ENCODE measurements at regions not wholly inside any gene's neighbourhood (a gene's known extent, or its start where the extent isn't known, plus 50 kb on each side); places are given as distances from the start of the nearest gene placed in this dataset.
A peak's percentile ranks its signal among the peaks of the same experiment; 100 is the strongest.

DNA sequence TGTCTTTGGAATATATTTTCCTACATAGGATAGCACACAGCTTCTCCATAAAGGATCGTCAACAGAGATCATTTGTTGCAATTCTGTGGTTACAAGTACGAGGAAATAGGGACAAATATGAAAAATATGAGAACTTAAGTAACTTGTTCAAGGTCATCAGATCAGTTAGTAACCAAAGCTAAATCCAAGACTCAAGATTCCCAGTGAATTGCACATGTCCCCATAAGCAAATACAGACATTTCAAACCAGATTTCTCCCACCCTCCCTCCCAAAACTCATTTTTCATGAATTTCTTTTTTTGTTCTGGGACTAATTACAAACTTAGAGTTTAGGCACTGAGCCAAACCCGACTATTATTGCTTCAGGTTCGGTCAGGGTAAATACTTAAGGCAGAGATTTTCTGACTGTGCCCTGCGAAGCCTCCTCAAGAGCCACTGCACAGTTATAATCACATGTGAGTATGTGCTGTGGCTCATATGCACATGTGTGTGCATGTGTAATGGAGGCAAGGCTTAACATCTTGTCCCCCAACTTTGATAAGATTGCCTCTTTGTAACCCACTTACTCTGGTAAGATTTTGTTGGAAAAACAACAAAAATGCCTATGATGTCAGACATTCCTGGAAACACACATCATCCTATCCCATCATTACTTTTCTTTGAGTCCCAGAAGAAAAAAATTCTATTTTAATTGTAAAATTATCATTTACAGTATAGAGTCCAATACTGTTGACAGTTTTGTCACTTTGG lies 216.2 kb downstream of the CD83 start:
- Histone ChIP-seq H3K4me3 (replicated peaks in 1 of 4; ENCODE audit: control extremely low read depth in 1 of 4, insufficient read depth in 1 of 4, low read depth in 3 of 4, low read length in 4 of 4) (no peak overlapping the region), H3K9me3 (ENCODE audit: control insufficient read depth, insufficient read depth, low read depth, low read length) (no peaks in the 10 kb centered on the region), H3K4me2 (ENCODE audit: extremely low read depth, insufficient read depth, low read length) (peak overlapping the region; percentile 48), H3K27ac (ENCODE audit: insufficient read depth, low read length) (no peak overlapping the region), H3K9ac (ENCODE audit: insufficient read depth, low read length) (no peak overlapping the region), H2AFZ (ENCODE audit: low read length) (no peak overlapping the region), H4K20me1 (ENCODE audit: control insufficient read depth, extremely low read depth, insufficient read depth, low read length) (no peaks in the 10 kb centered on the region), H3K4me1 (ENCODE audit: control insufficient read depth, extremely low read depth, insufficient read depth, low read length) (peaks cover 3% of the 10 kb centered on the region), H3K79me2 (ENCODE audit: control insufficient read depth, insufficient read depth, low read length) (no peaks in the 10 kb centered on the region), H3K27me3 (ENCODE audit: control insufficient read depth, insufficient read depth, low read length) (no peaks in the 10 kb centered on the region), H3K36me3 (ENCODE audit: control insufficient read depth, insufficient read depth, low read length) (no peaks in the 10 kb centered on the region)
- peak; percentile 65 to 77 for DNase-seq (ENCODE audit: low read depth in 2 of 2)
- TF ChIP-seq EZH2 (IDR thresholded peaks at IDR 0.05; ENCODE audit: low read length, missing control alignments), result no peak
- TF ChIP-seq, protein P1, sequence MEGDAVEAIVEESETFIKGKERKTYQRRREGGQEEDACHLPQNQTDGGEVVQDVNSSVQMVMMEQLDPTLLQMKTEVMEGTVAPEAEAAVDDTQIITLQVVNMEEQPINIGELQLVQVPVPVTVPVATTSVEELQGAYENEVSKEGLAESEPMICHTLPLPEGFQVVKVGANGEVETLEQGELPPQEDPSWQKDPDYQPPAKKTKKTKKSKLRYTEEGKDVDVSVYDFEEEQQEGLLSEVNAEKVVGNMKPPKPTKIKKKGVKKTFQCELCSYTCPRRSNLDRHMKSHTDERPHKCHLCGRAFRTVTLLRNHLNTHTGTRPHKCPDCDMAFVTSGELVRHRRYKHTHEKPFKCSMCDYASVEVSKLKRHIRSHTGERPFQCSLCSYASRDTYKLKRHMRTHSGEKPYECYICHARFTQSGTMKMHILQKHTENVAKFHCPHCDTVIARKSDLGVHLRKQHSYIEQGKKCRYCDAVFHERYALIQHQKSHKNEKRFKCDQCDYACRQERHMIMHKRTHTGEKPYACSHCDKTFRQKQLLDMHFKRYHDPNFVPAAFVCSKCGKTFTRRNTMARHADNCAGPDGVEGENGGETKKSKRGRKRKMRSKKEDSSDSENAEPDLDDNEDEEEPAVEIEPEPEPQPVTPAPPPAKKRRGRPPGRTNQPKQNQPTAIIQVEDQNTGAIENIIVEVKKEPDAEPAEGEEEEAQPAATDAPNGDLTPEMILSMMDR (conservative IDR thresholded peaks at IDR 0.05 in 1 of 2, IDR thresholded peaks at IDR 0.05 in 1 of 2; ENCODE audit: low read depth in 1 of 2, low read length in 2 of 2), result no peak

DNA sequence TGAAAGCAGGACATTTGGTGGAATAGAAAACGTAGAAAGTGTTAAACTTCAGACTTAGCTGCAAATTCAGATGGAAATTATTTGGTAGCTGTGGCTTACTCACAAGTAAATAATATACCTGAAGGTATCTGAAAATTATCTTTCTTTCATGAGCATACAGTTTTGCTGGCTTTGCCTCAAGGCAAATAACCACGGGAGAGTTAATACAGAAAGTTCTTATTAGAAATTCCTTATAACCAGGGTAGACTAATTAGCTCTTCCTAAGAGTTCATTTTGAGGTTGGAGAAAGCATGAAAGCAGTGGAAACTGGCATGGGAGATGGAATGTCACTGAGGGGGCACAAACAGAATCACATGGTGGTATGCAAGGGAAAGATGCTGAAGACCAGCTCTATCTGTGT lies 217.5 kb downstream of the CD83 start:
- no peak overlapping the region for H3K27ac ChIP-seq (ENCODE audit: insufficient read depth, low read length)
- H3K9me3 ChIP-seq (ENCODE audit: control insufficient read depth, insufficient read depth, low read depth, low read length), result no peaks in the 10 kb centered on the region
- H4K20me1 ChIP-seq (ENCODE audit: control insufficient read depth, extremely low read depth, insufficient read depth, low read length), result no peaks in the 10 kb centered on the region
- TF ChIP-seq, protein P1 (conservative IDR thresholded peaks at IDR 0.05 in 1 of 2, IDR thresholded peaks at IDR 0.05 in 1 of 2; ENCODE audit: low read depth in 1 of 2, low read length in 2 of 2), result no peak
- TF ChIP-seq EZH2 (IDR thresholded peaks at IDR 0.05; ENCODE audit: low read length, missing control alignments), result no peak
- no peaks in the 10 kb centered on the region for H3K36me3 ChIP-seq (ENCODE audit: control insufficient read depth, insufficient read depth, low read length)
- no peaks in the 10 kb centered on the region for H3K27me3 ChIP-seq (ENCODE audit: control insufficient read depth, insufficient read depth, low read length)
- no peak overlapping the region for H3K9ac ChIP-seq (ENCODE audit: insufficient read depth, low read length)
- no peaks in the 10 kb centered on the region for H3K79me2 ChIP-seq (ENCODE audit: control insufficient read depth, insufficient read depth, low read length)
- H3K4me3 ChIP-seq (replicated peaks in 1 of 4; ENCODE audit: control extremely low read depth in 1 of 4, insufficient read depth in 1 of 4, low read depth in 3 of 4, low read length in 4 of 4), result no peak overlapping the region
- H3K4me1 ChIP-seq (ENCODE audit: control insufficient read depth, extremely low read depth, insufficient read depth, low read length), result peaks cover 3% of the 10 kb centered on the region
- no peak overlapping the region for H3K4me2 ChIP-seq (ENCODE audit: extremely low read depth, insufficient read depth, low read length)
- H2AFZ ChIP-seq (ENCODE audit: low read length), result no peak overlapping the region
- no peak for DNase-seq (ENCODE audit: low read depth in 2 of 2)

DNA sequence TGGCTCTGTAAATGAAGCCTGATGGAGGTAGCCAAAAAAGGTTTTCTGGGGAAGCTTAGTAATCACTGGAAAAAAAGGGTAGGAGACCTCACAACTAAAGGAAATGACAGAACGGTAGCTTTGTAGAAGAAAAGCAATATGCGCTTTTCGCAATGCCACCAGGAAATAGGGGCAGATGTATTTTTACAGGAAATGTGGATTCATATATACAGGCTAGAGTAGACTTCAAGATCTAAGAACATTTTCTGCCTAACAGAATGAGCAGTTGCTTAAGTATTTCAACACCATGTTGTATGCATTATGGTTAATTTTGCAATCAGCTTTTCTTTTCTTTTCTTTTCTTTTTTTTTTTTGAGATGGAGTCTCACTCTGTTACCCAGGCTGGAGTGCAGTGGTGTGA lies 219.6 kb downstream of the CD83 start:
- Histone ChIP-seq H3K27me3 (ENCODE audit: control insufficient read depth, insufficient read depth, low read length) (no peaks in the 10 kb centered on the region), H4K20me1 (ENCODE audit: control insufficient read depth, extremely low read depth, insufficient read depth, low read length) (no peaks in the 10 kb centered on the region), H3K4me1 (ENCODE audit: control insufficient read depth, extremely low read depth, insufficient read depth, low read length) (peaks cover 3% of the 10 kb centered on the region), H2AFZ (ENCODE audit: low read length) (no peak overlapping the region), H3K36me3 (ENCODE audit: control insufficient read depth, insufficient read depth, low read length) (no peaks in the 10 kb centered on the region), H3K4me3 (replicated peaks in 1 of 4; ENCODE audit: control extremely low read depth in 1 of 4, insufficient read depth in 1 of 4, low read depth in 3 of 4, low read length in 4 of 4) (no peak overlapping the region), H3K9me3 (ENCODE audit: control insufficient read depth, insufficient read depth, low read depth, low read length) (no peaks in the 10 kb centered on the region), H3K4me2 (ENCODE audit: extremely low read depth, insufficient read depth, low read length) (no peak overlapping the region), H3K79me2 (ENCODE audit: control insufficient read depth, insufficient read depth, low read length) (no peaks in the 10 kb centered on the region), H3K9ac (ENCODE audit: insufficient read depth, low read length) (no peak overlapping the region), H3K27ac (ENCODE audit: insufficient read depth, low read length) (no peak overlapping the region)
- TF ChIP-seq EZH2 (IDR thresholded peaks at IDR 0.05; ENCODE audit: low read length, missing control alignments), result no peak
- TF ChIP-seq, protein P1 (conservative IDR thresholded peaks at IDR 0.05 in 1 of 2, IDR thresholded peaks at IDR 0.05 in 1 of 2; ENCODE audit: low read depth in 1 of 2, low read length in 2 of 2), result no peak
- peak in 1 of 2 donors; percentile 65 for DNase-seq (ENCODE audit: low read depth in 2 of 2)
